NB4 (cell line): ENCODE measurements at regions not wholly inside any gene's neighbourhood (a gene's known extent, or its start where the extent isn't known, plus 50 kb on each side); places are given as distances from the start of the nearest gene placed in this dataset.

Experiments used
- DNase-seq: peaks from one replicate; pipeline ENCODE4 v3.0.0; 2010; ENCODE audit warnings: low read depth
- H3K4me3 ChIP-seq: one replicate; pipeline ENCODE4 v1.5.1; 2011; ENCODE audit warnings: mild to moderate bottlenecking, low read depth, low read length, moderate library complexity
- CTCF ChIP-seq: IDR thresholded peaks from one replicate; pipeline ENCODE4 v1.5.1; 2012; ENCODE audit warnings: low read depth, low read length
- MAX ChIP-seq: IDR thresholded peaks from 2 replicates; pipeline ENCODE4 v1.6.1; 2011; ENCODE audit warnings: low read depth, low read length
- MYC ChIP-seq: IDR thresholded peaks from 2 replicates; pipeline ENCODE4 v1.6.1; 2011; ENCODE audit warnings: low read depth, low read length
- POLR2A ChIP-seq: IDR thresholded peaks from 2 replicates; pipeline ENCODE4 v1.6.1; 2011; ENCODE audit warnings: mild to moderate bottlenecking; ENCODE audit not compliant: insufficient read length; ENCODE audit errors: extremely low read depth

- H3K4me3 ChIP-seq: no peak overlapping the region
- DNase-seq: no peak
- TF ChIP-seq POLR2A: no peak
- no peak for TF ChIP-seq MYC
- TF ChIP-seq CTCF: no peak
- TF ChIP-seq MAX: no peak
These were observed 979.1 kb downstream of the MCTP2 start for GRCh38 chr15:95210436-95210981.

DNA sequence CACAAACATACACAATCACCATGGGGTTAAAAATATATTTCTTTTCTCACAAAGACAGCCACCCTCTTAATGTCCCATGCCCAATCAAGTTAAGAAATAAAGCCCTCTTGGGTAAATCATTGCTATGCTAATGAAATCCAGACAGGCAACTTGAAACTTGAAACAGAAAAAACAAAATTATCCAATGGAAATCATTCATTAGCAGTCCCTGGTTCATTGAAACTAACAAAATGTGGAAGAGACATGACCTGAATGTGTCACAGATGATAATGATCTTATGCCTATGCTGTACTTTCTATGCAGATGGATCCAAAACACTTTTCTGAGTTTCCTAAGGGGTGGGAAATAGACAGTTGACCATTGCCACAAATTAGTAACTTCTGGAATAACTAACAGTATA lies 983.7 kb downstream of the MCTP2 start:
- H3K4me3 ChIP-seq: no peak overlapping the region
- no peak for TF ChIP-seq MAX
- no peak for TF ChIP-seq POLR2A
- TF ChIP-seq CTCF: no peak
- no peak for TF ChIP-seq MYC

DNA sequence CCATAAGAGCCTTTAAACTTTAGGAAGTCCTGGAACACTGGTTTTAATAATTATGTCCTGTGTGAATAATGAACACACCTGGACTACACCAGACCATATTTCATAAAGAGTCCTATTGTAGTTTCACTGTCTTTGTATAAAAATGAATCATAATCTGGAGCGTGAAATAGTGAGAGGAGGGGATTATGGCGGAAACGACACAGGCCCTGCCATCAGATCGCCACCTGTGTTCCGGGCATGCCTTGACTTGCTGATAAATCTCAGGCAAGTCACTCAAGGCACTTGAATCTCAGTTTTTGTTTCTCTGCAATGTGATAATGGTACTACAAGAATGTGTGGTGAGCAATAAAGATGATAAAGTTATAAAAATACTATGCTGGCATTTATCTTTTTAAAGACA lies 995.5 kb downstream of the MCTP2 start:
- no peak for DNase-seq
- no peak overlapping the region for H3K4me3 ChIP-seq

More for the DNA sequence above, 983.7 kb downstream of the MCTP2 start:
- no peak for DNase-seq

GRCh38 chr15:95227235-95227634 lies 995.9 kb downstream of the MCTP2 start:
- no peak for TF ChIP-seq CTCF
- no peak for TF ChIP-seq MAX
- TF ChIP-seq MYC: no peak
- TF ChIP-seq POLR2A: no peak
- H3K4me3 ChIP-seq: no peak overlapping the region
- DNase-seq: peak; percentile 10

More for the DNA sequence above, 995.5 kb downstream of the MCTP2 start:
- TF ChIP-seq MAX: no peak
- TF ChIP-seq CTCF: no peak
- TF ChIP-seq MYC: no peak
- TF ChIP-seq POLR2A: no peak

DNA sequence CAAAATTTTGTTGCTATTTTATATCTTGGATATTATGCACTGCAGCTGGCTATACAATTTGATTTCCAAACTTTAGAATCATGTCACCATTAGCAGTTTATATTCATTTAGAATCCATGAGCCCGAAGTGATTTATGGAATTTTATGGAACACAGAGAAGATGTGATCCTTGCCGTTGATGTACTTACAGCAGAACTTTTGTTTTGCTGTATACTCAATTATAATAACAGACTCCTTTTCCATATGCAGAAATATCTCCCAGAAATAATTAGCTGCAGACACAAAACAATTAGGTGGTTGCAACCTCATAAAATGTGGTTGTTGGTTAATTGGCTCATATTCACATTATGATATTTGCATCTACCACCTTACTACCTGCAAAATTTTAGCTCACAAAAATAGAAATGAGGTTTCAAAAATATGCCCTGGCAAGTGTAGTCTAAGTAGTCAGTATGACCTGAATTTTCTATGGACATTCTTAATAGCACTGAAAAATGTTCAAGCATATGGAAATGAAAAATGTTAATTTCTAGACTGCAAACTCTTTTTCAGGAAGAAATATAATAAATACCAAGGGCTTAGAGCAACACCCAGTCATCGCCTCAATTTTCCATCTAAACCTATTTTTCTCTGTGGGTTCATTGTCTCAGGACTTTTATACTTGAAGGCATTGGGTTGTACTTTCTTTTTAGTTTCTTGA lies 997.6 kb downstream of the MCTP2 start:
- H3K4me3 ChIP-seq: no peak overlapping the region
- no peak for TF ChIP-seq POLR2A
- TF ChIP-seq CTCF: no peak
- no peak for TF ChIP-seq MAX
- TF ChIP-seq MYC: no peak
- DNase-seq: no peak

DNA sequence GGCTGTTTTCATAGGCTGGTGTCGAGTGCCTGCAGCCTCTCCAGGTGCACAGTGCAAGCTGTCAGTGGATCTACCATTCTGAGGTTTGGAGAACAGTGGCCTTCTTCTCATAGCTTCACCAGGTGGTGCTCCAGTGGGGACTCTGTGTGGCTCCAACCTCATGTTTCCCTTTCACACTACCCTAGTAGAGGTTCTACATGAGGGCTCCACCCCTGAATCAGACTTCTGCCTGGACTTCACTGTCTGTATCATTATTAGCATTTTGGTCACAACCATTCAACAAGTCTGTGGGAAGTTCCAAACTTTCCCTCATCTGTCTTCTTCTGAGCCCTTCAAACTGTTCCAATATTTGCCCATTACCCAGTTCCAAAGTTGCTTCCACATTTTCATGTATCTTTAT lies 1003.7 kb downstream of the MCTP2 start:
- H3K4me3 ChIP-seq: no peak overlapping the region

More for the DNA sequence above, 1003.7 kb downstream of the MCTP2 start:
- TF ChIP-seq POLR2A (no peak), MYC (no peak), MAX (no peak), CTCF (no peak)
- DNase-seq: no peak
